SK-N-SH (cell line): ENCODE measurements at regions not wholly inside any gene's neighbourhood (a gene's known extent, or its start where the extent isn't known, plus 50 kb on each side); places are given as distances from the start of the nearest gene placed in this dataset.

Experiments used
- CTCF ChIA-PET: fragments of 300-600, 350-600 bp; formaldehyde crosslinking; extraction: SDS; loops from one replicate; lab custom pipeline; 2021; lab: Yijun Ruan, JAX
- POLR2A ChIA-PET: fragments of 350-600 bp; sonication (Branson Sonifier 250); formaldehyde crosslinking; extraction: SDS; loops from one replicate; lab custom pipeline; 2020; ENCODE audit warnings: antibody characterized with exemption, inconsistent platforms; lab: Yijun Ruan, JAX
- DNase-seq: peaks from one replicate; pipeline ENCODE4 v3.0.0; 2012
- H2AFZ ChIP-seq: fragments of 200-600 bp; sonication (generic); 2 replicates; pipeline ENCODE4 v1.8.1; 2016; ENCODE audit warnings: antibody characterized with exemption, mild to moderate bottlenecking, low read depth
- H3F3A ChIP-seq: fragments of 200-600 bp; sonication (generic); replicated peaks from 2 replicates; pipeline ENCODE3; 2016; ENCODE audit warnings: antibody characterized with exemption, mild to moderate bottlenecking; ENCODE audit not compliant: insufficient read depth
- H3K27ac ChIP-seq, 2 experiments: fragments of 200-500 bp in 1 of 2; fragments of 200-600 bp in 1 of 2; sonication (Bioruptor generic) in 1 of 2; sonication (generic), shearing (Covaris generic) in 1 of 2; 2 replicates each; pipeline versions ENCODE4 v1.5.1 to v1.6.1; 2014 to 2016; ENCODE audit warnings: low read depth in 2 of 2, inconsistent platforms in 1 of 2, low read length in 1 of 2, mild to moderate bottlenecking in 1 of 2, mixed read lengths in 1 of 2
- H3K27me3 ChIP-seq: fragments of 200-600 bp; sonication (generic), shearing (Covaris generic); 2 replicates; pipeline ENCODE4 v1.6.1; 2016; ENCODE audit warnings: mixed run types; ENCODE audit not compliant: insufficient read depth
- H3K36me3 ChIP-seq, 2 experiments: fragments of 200-500 bp in 1 of 2; fragments of 200-600 bp in 1 of 2; sonication (Bioruptor generic) in 1 of 2; sonication (generic) in 1 of 2; replicated peaks in 1 of 2; 2 replicates each; pipeline versions ENCODE3 to v1.5.1; 2014 to 2016; ENCODE audit warnings: low read length in 1 of 2, mild to moderate bottlenecking in 1 of 2; ENCODE audit not compliant: insufficient read depth in 2 of 2, control insufficient read depth in 1 of 2
- H3K4me1 ChIP-seq, 2 experiments: fragments of 200-500 bp in 1 of 2; fragments of 200-600 bp in 1 of 2; sonication (Bioruptor generic) in 1 of 2; sonication (generic), shearing (Covaris generic) in 1 of 2; 2 replicates each; pipeline versions ENCODE4 v1.5.1 to v1.6.1; 2014 to 2016; ENCODE audit warnings: low read depth in 1 of 2, low read length in 1 of 2, mixed run types in 1 of 2; ENCODE audit not compliant: insufficient read depth in 2 of 2, control insufficient read depth in 1 of 2
- H3K4me2 ChIP-seq: fragments of 200-600 bp; sonication (generic), shearing (Covaris generic); 2 replicates; pipeline ENCODE4 v1.6.1; 2017; ENCODE audit warnings: mixed run types
- H3K4me3 ChIP-seq, 2 experiments: fragments of 200-500 bp in 1 of 2; fragments of 200-600 bp in 1 of 2; sonication (Bioruptor generic) in 1 of 2; sonication (generic), shearing (Covaris generic) in 1 of 2; 2 replicates each; pipeline versions ENCODE4 v1.5.1 to v1.8.1; 2014 to 2016; ENCODE audit warnings: low read depth in 2 of 2, inconsistent platforms in 1 of 2, low read length in 1 of 2, mild to moderate bottlenecking in 1 of 2, mixed read lengths in 1 of 2, moderate library complexity in 1 of 2
- H3K79me2 ChIP-seq: fragments of 200-600 bp; sonication (generic); 2 replicates; pipeline ENCODE4 v1.8.1; 2017; ENCODE audit warnings: mild to moderate bottlenecking; ENCODE audit not compliant: insufficient read depth
- H3K9ac ChIP-seq: fragments of 200-600 bp; sonication (generic); 2 replicates; pipeline ENCODE4 v1.6.1; 2017; ENCODE audit warnings: mixed run types
- H3K9me2 ChIP-seq: fragments of 200-600 bp; sonication (generic); 2 replicates; pipeline ENCODE4 v1.6.1; 2017; ENCODE audit warnings: mixed run types
- H3K9me3 ChIP-seq: fragments of 200-600 bp; sonication (generic); 2 replicates; pipeline ENCODE4 v1.6.1; 2017; ENCODE audit warnings: mixed run types, mild to moderate bottlenecking, moderate library complexity
- H4K20me1 ChIP-seq: fragments of 200-600 bp; sonication (generic); 2 replicates; pipeline ENCODE4 v1.6.1; 2017; ENCODE audit warnings: mild to moderate bottlenecking, mixed run types; ENCODE audit not compliant: insufficient read depth
- CHD2 ChIP-seq: fragments of 150-350 bp; IDR thresholded peaks from 2 replicates; pipeline ENCODE4 v1.6.1; 2018; ENCODE audit warnings: low read length; ENCODE audit not compliant: partially characterized antibody
- FOXJ3 ChIP-seq: sonication (generic); formaldehyde crosslinking; IDR thresholded peaks from 2 replicates; pipeline ENCODE4 v1.5.1; 2020; ENCODE audit warnings: mild to moderate bottlenecking, missing genetic modification reagents
- JUND ChIP-seq: IDR thresholded peaks from 2 replicates; pipeline ENCODE4 v1.4.0; 2012
- NFIC ChIP-seq: IDR thresholded peaks from 2 replicates; pipeline ENCODE4 v1.4.0; 2012; ENCODE audit warnings: borderline replicate concordance
- POLR2AphosphoS5 ChIP-seq: IDR thresholded peaks from 2 replicates; pipeline ENCODE4 v1.6.1; 2012; ENCODE audit warnings: low read depth, low read length
- RCOR1 ChIP-seq: fragments of 150-350 bp; IDR thresholded peaks from 2 replicates; pipeline ENCODE4 v1.6.1; 2017; ENCODE audit warnings: antibody characterized with exemption, low read length
- RXRA ChIP-seq: IDR thresholded peaks from 2 replicates; pipeline ENCODE4 v1.4.0; 2012; ENCODE audit warnings: low read depth, mild to moderate bottlenecking, borderline replicate concordance
- SMC3 ChIP-seq: IDR thresholded peaks from 2 replicates; pipeline ENCODE4 v1.6.1; 2012; ENCODE audit warnings: low read depth, low read length, improper control_type of control experiment
- YY1 ChIP-seq: IDR thresholded peaks from 2 replicates; pipeline ENCODE4 v1.4.0; 2012; ENCODE audit warnings: low read depth, mild to moderate bottlenecking
- WGBS: methylation state at CpG from one replicate; pipeline ENCODE4 v1.1.6; 2017; ENCODE audit warnings: low lambda C conversion rate; 5-methylcytosine and 5-hydroxymethylcytosine counted together
- TF ChIP-seq, protein P1 (sequence below): fragments of 150-350 bp; IDR thresholded peaks from 2 replicates; pipeline ENCODE4 v1.6.1; 2016; ENCODE audit warnings: mild to moderate bottlenecking, low read depth, low read length
- TF ChIP-seq, protein P2 (sequence below): IDR thresholded peaks from 2 replicates; pipeline ENCODE4 v1.4.0; 2012; ENCODE audit warnings: low read depth, borderline replicate concordance
- TF ChIP-seq, protein P3 (sequence below): fragments of 150-350 bp; IDR thresholded peaks from 2 replicates; pipeline ENCODE4 v1.6.1; 2017; ENCODE audit warnings: antibody characterized with exemption, low read length, low read depth, borderline replicate concordance
- TF ChIP-seq, protein P4 (sequence below): IDR thresholded peaks from 2 replicates; pipeline ENCODE4; 2012

DNA sequence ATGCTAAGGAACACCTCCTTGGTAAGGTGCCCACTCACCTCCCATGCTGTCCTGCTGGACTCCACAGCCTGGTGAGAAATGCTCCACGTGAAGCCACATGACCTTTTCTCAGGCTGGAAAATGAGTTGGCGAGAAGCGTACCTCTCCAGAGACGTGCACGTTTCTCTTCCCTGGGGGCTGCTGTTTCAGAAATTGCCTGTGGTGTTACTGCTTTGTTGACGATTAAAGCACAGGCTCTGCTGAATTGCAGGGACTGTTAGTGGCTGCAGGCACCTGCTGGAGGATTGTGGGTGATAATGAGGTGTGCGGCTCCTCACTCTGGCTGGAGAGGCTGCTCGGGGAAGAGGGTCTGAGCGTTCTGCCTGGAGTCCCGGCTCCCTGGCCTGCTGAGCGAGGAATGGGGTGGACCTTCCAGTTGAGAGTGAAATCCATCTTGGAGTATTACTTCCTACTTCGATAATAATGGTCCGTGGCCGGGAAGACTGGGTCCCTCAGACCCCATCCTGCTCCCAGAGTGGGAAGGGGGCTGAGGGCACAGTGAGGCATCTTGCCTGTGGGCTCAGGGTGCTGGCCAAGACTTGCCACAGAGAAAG lies 199.3 kb upstream of the HDAC4 start:
- WGBS = 58% methylated on average over 12 of the region's 14 CpGs
- ChIA-PET CTCF (no interaction called here), POLR2A (no interaction called here)
- H3K9me3 ChIP-seq = no peaks in the 10 kb centered on the region
- DNase-seq = no peak
- no peaks in the 10 kb centered on the region for H3K79me2 ChIP-seq
- no peak overlapping the region for H3K4me3 ChIP-seq
- H3K9ac ChIP-seq = no peak overlapping the region
- H4K20me1 ChIP-seq = no peaks in the 10 kb centered on the region
- no peak overlapping the region for H3K4me2 ChIP-seq
- no peaks in the 10 kb centered on the region for H3F3A ChIP-seq
- H3K27ac ChIP-seq = no peak overlapping the region
- no peaks in the 10 kb centered on the region for H3K36me3 ChIP-seq
- no peak overlapping the region for H2AFZ ChIP-seq
- H3K27me3 ChIP-seq = no peaks in the 10 kb centered on the region
- peaks cover 0 to 5% of the 10 kb centered on the region in 2 experiments; a peak in 1 of 4 replicates for H3K4me1 ChIP-seq
- TF ChIP-seq YY1 (no peak), RCOR1 (no peak), NFIC (no peak), POLR2AphosphoS5 (no peak), JUND (no peak)
- TF ChIP-seq, protein P1, sequence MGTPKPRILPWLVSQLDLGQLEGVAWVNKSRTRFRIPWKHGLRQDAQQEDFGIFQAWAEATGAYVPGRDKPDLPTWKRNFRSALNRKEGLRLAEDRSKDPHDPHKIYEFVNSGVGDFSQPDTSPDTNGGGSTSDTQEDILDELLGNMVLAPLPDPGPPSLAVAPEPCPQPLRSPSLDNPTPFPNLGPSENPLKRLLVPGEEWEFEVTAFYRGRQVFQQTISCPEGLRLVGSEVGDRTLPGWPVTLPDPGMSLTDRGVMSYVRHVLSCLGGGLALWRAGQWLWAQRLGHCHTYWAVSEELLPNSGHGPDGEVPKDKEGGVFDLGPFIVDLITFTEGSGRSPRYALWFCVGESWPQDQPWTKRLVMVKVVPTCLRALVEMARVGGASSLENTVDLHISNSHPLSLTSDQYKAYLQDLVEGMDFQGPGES = no peak
- TF ChIP-seq, protein P2, sequence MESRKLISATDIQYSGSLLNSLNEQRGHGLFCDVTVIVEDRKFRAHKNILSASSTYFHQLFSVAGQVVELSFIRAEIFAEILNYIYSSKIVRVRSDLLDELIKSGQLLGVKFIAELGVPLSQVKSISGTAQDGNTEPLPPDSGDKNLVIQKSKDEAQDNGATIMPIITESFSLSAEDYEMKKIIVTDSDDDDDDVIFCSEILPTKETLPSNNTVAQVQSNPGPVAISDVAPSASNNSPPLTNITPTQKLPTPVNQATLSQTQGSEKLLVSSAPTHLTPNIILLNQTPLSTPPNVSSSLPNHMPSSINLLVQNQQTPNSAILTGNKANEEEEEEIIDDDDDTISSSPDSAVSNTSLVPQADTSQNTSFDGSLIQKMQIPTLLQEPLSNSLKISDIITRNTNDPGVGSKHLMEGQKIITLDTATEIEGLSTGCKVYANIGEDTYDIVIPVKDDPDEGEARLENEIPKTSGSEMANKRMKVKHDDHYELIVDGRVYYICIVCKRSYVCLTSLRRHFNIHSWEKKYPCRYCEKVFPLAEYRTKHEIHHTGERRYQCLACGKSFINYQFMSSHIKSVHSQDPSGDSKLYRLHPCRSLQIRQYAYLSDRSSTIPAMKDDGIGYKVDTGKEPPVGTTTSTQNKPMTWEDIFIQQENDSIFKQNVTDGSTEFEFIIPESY = no peak
- TF ChIP-seq, protein P3, sequence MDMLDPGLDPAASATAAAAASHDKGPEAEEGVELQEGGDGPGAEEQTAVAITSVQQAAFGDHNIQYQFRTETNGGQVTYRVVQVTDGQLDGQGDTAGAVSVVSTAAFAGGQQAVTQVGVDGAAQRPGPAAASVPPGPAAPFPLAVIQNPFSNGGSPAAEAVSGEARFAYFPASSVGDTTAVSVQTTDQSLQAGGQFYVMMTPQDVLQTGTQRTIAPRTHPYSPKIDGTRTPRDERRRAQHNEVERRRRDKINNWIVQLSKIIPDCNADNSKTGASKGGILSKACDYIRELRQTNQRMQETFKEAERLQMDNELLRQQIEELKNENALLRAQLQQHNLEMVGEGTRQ = no peak
- no peaks in the 10 kb centered on the region for H3K9me2 ChIP-seq

GRCh38 chr2:239599299-239599698 lies 198.5 kb upstream of the HDAC4 start:
- WGBS = 50% methylated on average over 14 of the region's 14 CpGs
- ChIA-PET POLR2A (no interaction called here), CTCF (no interaction called here)
- Histone ChIP-seq H4K20me1 (no peaks in the 10 kb centered on the region), H3F3A (no peaks in the 10 kb centered on the region), H3K27ac (no peak overlapping the region), H3K79me2 (no peaks in the 10 kb centered on the region), H3K4me2 (no peak overlapping the region), H3K27me3 (no peaks in the 10 kb centered on the region), H3K9me2 (no peaks in the 10 kb centered on the region), H3K4me3 (no peak overlapping the region), H3K4me1 (peaks cover 0 to 5% of the 10 kb centered on the region in 2 experiments; a peak in 1 of 4 replicates), H3K9me3 (no peaks in the 10 kb centered on the region), H2AFZ (no peak overlapping the region), H3K36me3 (no peaks in the 10 kb centered on the region), H3K9ac (no peak overlapping the region)
- TF ChIP-seq, protein P1 = no peak
- TF ChIP-seq RCOR1 (no peak), FOXJ3 (CRISPR knock-in tag) (no peak), RXRA (no peak), CHD2 (no peak), SMC3 (no peak), POLR2AphosphoS5 (no peak)
- TF ChIP-seq, protein P4, sequence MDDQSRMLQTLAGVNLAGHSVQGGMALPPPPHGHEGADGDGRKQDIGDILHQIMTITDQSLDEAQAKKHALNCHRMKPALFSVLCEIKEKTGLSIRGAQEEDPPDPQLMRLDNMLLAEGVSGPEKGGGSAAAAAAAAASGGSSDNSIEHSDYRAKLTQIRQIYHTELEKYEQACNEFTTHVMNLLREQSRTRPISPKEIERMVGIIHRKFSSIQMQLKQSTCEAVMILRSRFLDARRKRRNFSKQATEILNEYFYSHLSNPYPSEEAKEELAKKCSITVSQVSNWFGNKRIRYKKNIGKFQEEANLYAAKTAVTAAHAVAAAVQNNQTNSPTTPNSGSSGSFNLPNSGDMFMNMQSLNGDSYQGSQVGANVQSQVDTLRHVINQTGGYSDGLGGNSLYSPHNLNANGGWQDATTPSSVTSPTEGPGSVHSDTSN = no peak
- DNase-seq = no peak
